ENCODE measurements at regions not wholly inside any gene's neighbourhood (a gene's known extent, or its start where the extent isn't known, plus 50 kb on each side); places are given as distances from the start of the nearest gene placed in this dataset.

DNA sequence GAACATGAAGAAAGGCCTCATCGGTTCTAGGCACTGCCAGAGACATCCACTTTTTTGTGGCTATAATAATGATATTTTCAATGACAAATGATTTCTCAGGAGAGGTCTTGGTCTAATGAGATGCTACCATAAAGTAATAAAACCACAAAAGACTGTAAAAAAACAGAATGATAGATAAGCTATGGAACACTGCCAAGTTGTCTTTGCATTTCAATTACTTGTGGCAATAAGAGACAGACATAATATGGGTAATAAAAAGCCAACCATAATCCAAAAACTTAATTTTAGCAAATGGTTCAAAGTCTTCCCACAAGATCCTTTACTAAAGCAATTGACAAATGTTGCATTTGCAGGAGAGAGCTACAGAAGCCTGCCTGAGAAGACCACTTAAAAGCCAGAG lies 292.5 kb downstream of the ATPSCKMT start:
- Mint-ChIP-seq H3K4me3 (no peak overlapping the region), H3K36me3 (no peaks in the 10 kb centered on the region), H3K27ac (no peak overlapping the region), H3K4me1 (peaks cover 13% of the 10 kb centered on the region), H3K9me3 (peaks cover 5% of the 10 kb centered on the region), H3K27me3 (ENCODE audit: insufficient read depth, low read depth) (no peaks in the 10 kb centered on the region)
- Histone ChIP-seq H2AFZ (replicated peaks) (no peak overlapping the region), H3K36me3 (no peaks in the 10 kb centered on the region), H3K4me3 (no peak overlapping the region), H3F3A (ENCODE audit: low read depth) (no peaks in the 10 kb centered on the region), H3K9ac (no peak overlapping the region), H3K27me3 (no peaks in the 10 kb centered on the region), H4K20me1 (ENCODE audit: low read depth) (no peaks in the 10 kb centered on the region), H3K4me1 (no peaks in the 10 kb centered on the region), H3K27ac (no peak overlapping the region), H3K4me2 (no peak overlapping the region), H3K79me2 (ENCODE audit: low read depth) (no peaks in the 10 kb centered on the region), H3K9me3 (ENCODE audit: low read depth) (no peaks in the 10 kb centered on the region)
- no peak for DNase-seq (ENCODE audit: low spot score)
- TF ChIP-seq EZH2phosphoT487 (IDR thresholded peaks at IDR 0.05) = no peak
- TF ChIP-seq, protein P1, sequence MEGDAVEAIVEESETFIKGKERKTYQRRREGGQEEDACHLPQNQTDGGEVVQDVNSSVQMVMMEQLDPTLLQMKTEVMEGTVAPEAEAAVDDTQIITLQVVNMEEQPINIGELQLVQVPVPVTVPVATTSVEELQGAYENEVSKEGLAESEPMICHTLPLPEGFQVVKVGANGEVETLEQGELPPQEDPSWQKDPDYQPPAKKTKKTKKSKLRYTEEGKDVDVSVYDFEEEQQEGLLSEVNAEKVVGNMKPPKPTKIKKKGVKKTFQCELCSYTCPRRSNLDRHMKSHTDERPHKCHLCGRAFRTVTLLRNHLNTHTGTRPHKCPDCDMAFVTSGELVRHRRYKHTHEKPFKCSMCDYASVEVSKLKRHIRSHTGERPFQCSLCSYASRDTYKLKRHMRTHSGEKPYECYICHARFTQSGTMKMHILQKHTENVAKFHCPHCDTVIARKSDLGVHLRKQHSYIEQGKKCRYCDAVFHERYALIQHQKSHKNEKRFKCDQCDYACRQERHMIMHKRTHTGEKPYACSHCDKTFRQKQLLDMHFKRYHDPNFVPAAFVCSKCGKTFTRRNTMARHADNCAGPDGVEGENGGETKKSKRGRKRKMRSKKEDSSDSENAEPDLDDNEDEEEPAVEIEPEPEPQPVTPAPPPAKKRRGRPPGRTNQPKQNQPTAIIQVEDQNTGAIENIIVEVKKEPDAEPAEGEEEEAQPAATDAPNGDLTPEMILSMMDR (IDR thresholded peaks at IDR 0.05) = no peak

DNA sequence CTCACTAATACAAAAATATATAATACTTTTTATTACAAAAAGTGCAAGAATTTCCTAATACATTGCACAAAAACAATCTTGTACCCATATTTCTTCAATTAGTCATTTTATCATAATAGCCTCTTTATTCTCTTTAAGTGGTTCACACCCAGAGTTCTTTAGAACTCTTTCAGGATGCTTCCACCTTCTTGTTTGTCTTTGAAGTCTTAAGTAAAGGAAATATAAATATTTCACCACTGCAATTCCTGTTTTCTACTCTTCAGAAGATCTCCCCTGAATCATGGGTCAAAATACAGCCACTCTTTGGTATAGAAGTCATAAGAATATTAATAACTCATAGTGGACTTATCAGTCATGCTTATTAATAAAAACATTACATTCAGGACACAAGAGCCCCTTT lies 293.0 kb downstream of the ATPSCKMT start:
- H4K20me1 ChIP-seq (ENCODE audit: low read depth) = no peaks in the 10 kb centered on the region
- no peaks in the 10 kb centered on the region for H3K79me2 ChIP-seq (ENCODE audit: low read depth)
- Mint-ChIP-seq H3K9me3 (peaks cover 5% of the 10 kb centered on the region), H3K27ac (no peak overlapping the region), H3K27me3 (ENCODE audit: insufficient read depth, low read depth) (no peaks in the 10 kb centered on the region), H3K4me1 (peaks cover 10% of the 10 kb centered on the region), H3K36me3 (no peaks in the 10 kb centered on the region), H3K4me3 (no peak overlapping the region)
- no peaks in the 10 kb centered on the region for H3F3A ChIP-seq (ENCODE audit: low read depth)
- H3K9ac ChIP-seq = no peak overlapping the region
- no peak overlapping the region for H3K4me3 ChIP-seq
- H3K4me2 ChIP-seq = no peak overlapping the region
- no peak overlapping the region for H2AFZ ChIP-seq (replicated peaks)
- H3K4me1 ChIP-seq = no peaks in the 10 kb centered on the region
- no peak for TF ChIP-seq EZH2phosphoT487 (IDR thresholded peaks at IDR 0.05)
- no peak for TF ChIP-seq EZH2 (IDR thresholded peaks at IDR 0.05)
- TF ChIP-seq, protein P1 (IDR thresholded peaks at IDR 0.05) = no peak
- no peaks in the 10 kb centered on the region for H3K27me3 ChIP-seq
- DNase-seq (ENCODE audit: low spot score) = no peak
- no peaks in the 10 kb centered on the region for H3K36me3 ChIP-seq
- H3K27ac ChIP-seq = no peak overlapping the region
- no peaks in the 10 kb centered on the region for H3K9me3 ChIP-seq (ENCODE audit: low read depth)

DNA sequence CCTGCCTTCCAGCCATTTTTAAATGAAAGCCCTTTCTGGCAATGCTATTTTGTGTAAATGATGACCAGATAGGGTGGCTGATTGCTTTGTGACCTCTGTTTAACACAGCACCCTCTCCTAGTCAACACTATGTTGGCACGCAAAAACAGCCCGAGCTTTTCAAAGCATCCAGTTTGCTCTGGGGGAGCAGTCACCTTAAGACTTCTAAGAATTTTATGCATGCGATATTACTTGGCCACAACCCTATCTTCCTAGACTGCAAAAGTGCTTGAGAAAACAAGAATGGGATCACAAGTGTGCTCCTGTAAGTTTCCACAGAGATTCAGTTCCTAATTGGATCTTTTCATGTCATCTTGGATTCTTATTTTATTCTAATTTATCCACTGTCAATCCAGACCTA lies 294.1 kb downstream of the ATPSCKMT start:
- no peak overlapping the region for H3K4me2 ChIP-seq
- Mint-ChIP-seq H3K4me1 (peaks cover 14% of the 10 kb centered on the region), H3K27ac (no peak overlapping the region), H3K36me3 (no peaks in the 10 kb centered on the region), H3K4me3 (no peak overlapping the region), H3K9me3 (peaks cover 5% of the 10 kb centered on the region), H3K27me3 (ENCODE audit: insufficient read depth, low read depth) (no peaks in the 10 kb centered on the region)
- H3F3A ChIP-seq (ENCODE audit: low read depth) = no peaks in the 10 kb centered on the region
- no peak overlapping the region for H3K4me3 ChIP-seq
- TF ChIP-seq, protein P1 (IDR thresholded peaks at IDR 0.05) = no peak
- no peak for TF ChIP-seq EZH2 (IDR thresholded peaks at IDR 0.05)
- no peak for TF ChIP-seq EZH2phosphoT487 (IDR thresholded peaks at IDR 0.05)
- H3K4me1 ChIP-seq = no peaks in the 10 kb centered on the region
- no peak overlapping the region for H2AFZ ChIP-seq (replicated peaks)
- no peak overlapping the region for H3K27ac ChIP-seq
- DNase-seq (ENCODE audit: low spot score) = no peak
- no peak overlapping the region for H3K9ac ChIP-seq
- H3K9me3 ChIP-seq (ENCODE audit: low read depth) = no peaks in the 10 kb centered on the region
- no peaks in the 10 kb centered on the region for H4K20me1 ChIP-seq (ENCODE audit: low read depth)
- no peaks in the 10 kb centered on the region for H3K27me3 ChIP-seq
- H3K79me2 ChIP-seq (ENCODE audit: low read depth) = no peaks in the 10 kb centered on the region
- no peaks in the 10 kb centered on the region for H3K36me3 ChIP-seq

DNA sequence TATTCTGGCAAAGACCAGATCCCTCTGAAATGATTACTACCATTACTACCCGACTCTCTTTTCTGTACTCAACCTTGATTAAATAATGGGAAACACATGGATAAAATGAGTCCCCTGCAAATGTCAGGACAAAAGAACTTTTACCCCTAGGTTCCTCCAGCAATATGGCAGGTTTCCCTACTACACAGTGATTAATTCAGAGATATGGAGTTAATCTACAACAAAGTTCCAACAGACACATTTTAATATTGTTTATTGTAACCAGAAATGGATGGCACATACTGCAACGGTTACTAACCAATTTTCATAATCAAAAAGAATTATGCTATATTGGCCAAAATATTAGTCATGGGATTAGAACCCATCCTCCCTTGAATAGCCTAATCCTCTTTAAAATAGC lies 294.8 kb downstream of the ATPSCKMT start:
- Histone ChIP-seq H3K9ac (no peak overlapping the region), H3K9me3 (ENCODE audit: low read depth) (no peaks in the 10 kb centered on the region), H3K79me2 (ENCODE audit: low read depth) (no peaks in the 10 kb centered on the region), H4K20me1 (ENCODE audit: low read depth) (no peaks in the 10 kb centered on the region), H3K27ac (no peak overlapping the region), H3K27me3 (no peaks in the 10 kb centered on the region), H3K4me2 (no peak overlapping the region), H3K4me1 (no peaks in the 10 kb centered on the region), H3F3A (ENCODE audit: low read depth) (no peaks in the 10 kb centered on the region), H2AFZ (replicated peaks) (no peak overlapping the region), H3K4me3 (no peak overlapping the region), H3K36me3 (no peaks in the 10 kb centered on the region)
- Mint-ChIP-seq H3K9me3 (peaks cover 3% of the 10 kb centered on the region), H3K4me3 (no peak overlapping the region), H3K27me3 (ENCODE audit: insufficient read depth, low read depth) (no peaks in the 10 kb centered on the region), H3K4me1 (peaks cover 14% of the 10 kb centered on the region), H3K36me3 (no peaks in the 10 kb centered on the region), H3K27ac (no peak overlapping the region)
- no peak for TF ChIP-seq EZH2phosphoT487 (IDR thresholded peaks at IDR 0.05)
- TF ChIP-seq, protein P1 (IDR thresholded peaks at IDR 0.05) = no peak
- no peak for TF ChIP-seq EZH2 (IDR thresholded peaks at IDR 0.05)
- DNase-seq (ENCODE audit: low spot score) = no peak

All from neural progenitor cell (in vitro differentiated cells).